SJCRH30 (cell line): ENCODE measurements at regions not wholly inside any gene's neighbourhood (a gene's known extent, or its start where the extent isn't known, plus 50 kb on each side); places are given as distances from the start of the nearest gene placed in this dataset.

ENCODE experiments used
- DNase-seq, 2 experiments: peaks; one replicate each; pipeline ENCODE4 v3.0.0-alpha.2; 2015 to 2020
- H3K27ac ChIP-seq: fragments of 250-450 bp; sonication (Bioruptor Pico); 2 replicates; pipeline ENCODE4 v1.5.1; 2020; ENCODE audit warnings: mild to moderate bottlenecking, moderate library complexity
- H3K27me3 ChIP-seq: fragments of 250-450 bp; sonication (Bioruptor Pico); 2 replicates; pipeline ENCODE4 v1.5.1; 2020; ENCODE audit warnings: mild to moderate bottlenecking, moderate library complexity
- H3K36me3 ChIP-seq: fragments of 250-450 bp; sonication (Bioruptor Pico); 2 replicates; pipeline ENCODE4 v1.5.1; 2020; ENCODE audit warnings: mild to moderate bottlenecking, moderate library complexity
- H3K4me1 ChIP-seq: fragments of 250-450 bp; sonication (Bioruptor Pico); 2 replicates; pipeline ENCODE4 v1.5.1; 2020; ENCODE audit warnings: mild to moderate bottlenecking, moderate library complexity
- H3K4me3 ChIP-seq: fragments of 250-450 bp; sonication (Bioruptor Pico); 2 replicates; pipeline ENCODE4 v1.5.1; 2020; ENCODE audit warnings: mild to moderate bottlenecking, moderate library complexity
- H3K9me3 ChIP-seq: fragments of 250-450 bp; sonication (Bioruptor Pico); replicated peaks from 2 replicates; pipeline ENCODE4 v1.5.1; 2020; ENCODE audit warnings: mild to moderate bottlenecking, moderate library complexity

GRCh38 chr11:25659706-25660105, 672.2 kb upstream of the ANO3 start:
- Histone ChIP-seq H3K36me3 (no peaks in the 10 kb centered on the region), H3K27me3 (0 out of 2 replicates have a peak, but pooled peaks cover 3% of the 10 kb centered on the region), H3K4me3 (no peak overlapping the region), H3K27ac (no peak overlapping the region), H3K9me3 (no peaks in the 10 kb centered on the region), H3K4me1 (no peaks in the 10 kb centered on the region)
- no peak for DNase-seq

GRCh38 chr11:25667871-25668270, 664.1 kb upstream of the ANO3 start:
- H3K27me3 ChIP-seq: no peaks in the 10 kb centered on the region
- DNase-seq: no peak
- H3K36me3 ChIP-seq: no peaks in the 10 kb centered on the region
- H3K4me1 ChIP-seq: no peaks in the 10 kb centered on the region
- no peak overlapping the region for H3K27ac ChIP-seq
- H3K9me3 ChIP-seq: no peaks in the 10 kb centered on the region
- no peak overlapping the region for H3K4me3 ChIP-seq

- H3K9me3 ChIP-seq: no peaks in the 10 kb centered on the region
- H3K27ac ChIP-seq: no peak overlapping the region
- no peaks in the 10 kb centered on the region for H3K4me1 ChIP-seq
- H3K27me3 ChIP-seq: no peaks in the 10 kb centered on the region
- no peak overlapping the region for H3K4me3 ChIP-seq
- DNase-seq: no peak
- H3K36me3 ChIP-seq: no peaks in the 10 kb centered on the region; the same call in 1 of the 2 replicates
These were observed 640.0 kb upstream of the ANO3 start for GRCh38 chr11:25691959-25692358.

- no peak for DNase-seq
- H3K27ac ChIP-seq: no peak overlapping the region
- H3K9me3 ChIP-seq: no peaks in the 10 kb centered on the region
- no peaks in the 10 kb centered on the region for H3K36me3 ChIP-seq
- no peaks in the 10 kb centered on the region for H3K27me3 ChIP-seq
- no peak overlapping the region for H3K4me3 ChIP-seq
- no peaks in the 10 kb centered on the region for H3K4me1 ChIP-seq
These were observed 629.5 kb upstream of the ANO3 start for GRCh38 chr11:25702417-25702816.

- H3K4me3 ChIP-seq: no peak overlapping the region
- DNase-seq: no peak
- H3K9me3 ChIP-seq: no peaks in the 10 kb centered on the region
- H3K36me3 ChIP-seq: no peaks in the 10 kb centered on the region
- no peaks in the 10 kb centered on the region for H3K4me1 ChIP-seq
- no peak overlapping the region for H3K27ac ChIP-seq
- no peaks in the 10 kb centered on the region for H3K27me3 ChIP-seq
These were observed 621.0 kb upstream of the ANO3 start for GRCh38 chr11:25710975-25711374.

- Histone ChIP-seq H3K9me3 (no peaks in the 10 kb centered on the region), H3K4me3 (no peak overlapping the region), H3K27me3 (no peaks in the 10 kb centered on the region), H3K4me1 (no peaks in the 10 kb centered on the region), H3K27ac (no peak overlapping the region), H3K36me3 (no peaks in the 10 kb centered on the region)
- DNase-seq: no peak
These were observed 604.0 kb upstream of the ANO3 start for GRCh38 chr11:25727944-25728343.

GRCh38 chr11:25730230-25730629, 601.7 kb upstream of the ANO3 start:
- H3K4me1 ChIP-seq: no peaks in the 10 kb centered on the region
- no peaks in the 10 kb centered on the region for H3K9me3 ChIP-seq
- H3K4me3 ChIP-seq: no peak overlapping the region
- DNase-seq: no peak
- H3K27me3 ChIP-seq: no peaks in the 10 kb centered on the region
- H3K27ac ChIP-seq: no peak overlapping the region
- no peaks in the 10 kb centered on the region for H3K36me3 ChIP-seq

GRCh38 chr11:25733777-25734176, 598.2 kb upstream of the ANO3 start:
- Histone ChIP-seq H3K27me3 (no peaks in the 10 kb centered on the region), H3K4me1 (no peaks in the 10 kb centered on the region), H3K4me3 (no peak overlapping the region), H3K36me3 (no peaks in the 10 kb centered on the region), H3K27ac (no peak overlapping the region), H3K9me3 (no peaks in the 10 kb centered on the region)
- DNase-seq: peak in 1 of 2 experiments; percentile 10

GRCh38 chr11:25734591-25735211, 597.2 kb upstream of the ANO3 start:
- Histone ChIP-seq H3K27ac (no peak overlapping the region), H3K27me3 (no peaks in the 10 kb centered on the region), H3K4me3 (no peak overlapping the region), H3K36me3 (no peaks in the 10 kb centered on the region), H3K4me1 (no peaks in the 10 kb centered on the region), H3K9me3 (no peaks in the 10 kb centered on the region)
- DNase-seq: peak in 1 of 2 experiments; percentile 49

GRCh38 chr11:25737071-25737675, 594.8 kb upstream of the ANO3 start:
- H3K27me3 ChIP-seq: no peaks in the 10 kb centered on the region
- no peaks in the 10 kb centered on the region for H3K36me3 ChIP-seq
- no peak overlapping the region for H3K27ac ChIP-seq
- H3K4me3 ChIP-seq: no peak overlapping the region
- no peaks in the 10 kb centered on the region for H3K9me3 ChIP-seq
- no peaks in the 10 kb centered on the region for H3K4me1 ChIP-seq
- DNase-seq: no peak

GRCh38 chr11:25741886-25742285, 590.0 kb upstream of the ANO3 start:
- Histone ChIP-seq H3K4me1 (no peaks in the 10 kb centered on the region), H3K27ac (no peak overlapping the region), H3K27me3 (no peaks in the 10 kb centered on the region), H3K4me3 (no peak overlapping the region), H3K36me3 (no peaks in the 10 kb centered on the region), H3K9me3 (no peaks in the 10 kb centered on the region)
- no peak for DNase-seq

- Histone ChIP-seq H3K27me3 (no peaks in the 10 kb centered on the region), H3K36me3 (no peaks in the 10 kb centered on the region), H3K4me1 (no peaks in the 10 kb centered on the region), H3K27ac (no peak overlapping the region), H3K4me3 (no peak overlapping the region), H3K9me3 (no peaks in the 10 kb centered on the region)
- DNase-seq: no peak
These were observed 589.1 kb upstream of the ANO3 start for GRCh38 chr11:25742800-25743199.

- Histone ChIP-seq H3K9me3 (no peaks in the 10 kb centered on the region), H3K27me3 (no peaks in the 10 kb centered on the region), H3K4me3 (no peak overlapping the region), H3K4me1 (no peaks in the 10 kb centered on the region), H3K27ac (no peak overlapping the region), H3K36me3 (no peaks in the 10 kb centered on the region)
- no peak for DNase-seq
These were observed 576.5 kb upstream of the ANO3 start for GRCh38 chr11:25755381-25755780.

GRCh38 chr11:25755918-25756584, 575.9 kb upstream of the ANO3 start:
- DNase-seq: no peak
- Histone ChIP-seq H3K27ac (no peak overlapping the region), H3K4me3 (no peak overlapping the region), H3K4me1 (no peaks in the 10 kb centered on the region), H3K36me3 (no peaks in the 10 kb centered on the region), H3K27me3 (no peaks in the 10 kb centered on the region), H3K9me3 (no peaks in the 10 kb centered on the region)

GRCh38 chr11:25758145-25758661, 573.7 kb upstream of the ANO3 start:
- Histone ChIP-seq H3K4me1 (no peaks in the 10 kb centered on the region), H3K4me3 (no peak overlapping the region), H3K27ac (no peak overlapping the region), H3K27me3 (no peaks in the 10 kb centered on the region), H3K9me3 (no peaks in the 10 kb centered on the region), H3K36me3 (no peaks in the 10 kb centered on the region)
- no peak for DNase-seq
